Dendritic cell treated with granulocyte-macrophage colony-stimulating factor and Interleukin-4, amounts not matched to agents 40 ng/mL and 50 ng/mL, for 4 days (primary cell): ENCODE measurements at regions not wholly inside any gene's neighbourhood (a gene's known extent, or its start where the extent isn't known, plus 50 kb on each side); places are given as distances from the start of the nearest gene placed in this dataset.

Source experiments
- H3K27ac Mint-ChIP-seq: one replicate; pipeline ENCODE4 v1.8.0; 2022; ENCODE audit warnings: mild to moderate bottlenecking, mixed read lengths
- H3K27me3 Mint-ChIP-seq: one replicate; pipeline ENCODE4 v1.8.0; 2022; ENCODE audit warnings: mild to moderate bottlenecking, mixed read lengths
- H3K36me3 Mint-ChIP-seq: one replicate; pipeline ENCODE4 v1.8.0; 2022; ENCODE audit warnings: low read depth, mixed read lengths
- H3K4me1 Mint-ChIP-seq: one replicate; pipeline ENCODE4 v1.8.0; 2022; ENCODE audit warnings: low read depth, mixed read lengths
- H3K4me3 Mint-ChIP-seq: one replicate; pipeline ENCODE4 v1.8.0; 2022; ENCODE audit warnings: mild to moderate bottlenecking, moderate library complexity, mixed read lengths
- H3K9me3 Mint-ChIP-seq: one replicate; pipeline ENCODE4 v1.8.0; 2022; ENCODE audit warnings: mixed read lengths
- intact Hi-C: fragments of 100-400 bp; cut with micrococcal nuclease; formaldehyde crosslinking; loops from one replicate; pipeline ENCODE4 v1.15.0; 2022

GRCh38 chr6:112786801-112787200 is 439.7 kb downstream of the RFPL4B start:
- H3K27ac Mint-ChIP-seq = no peak overlapping the region
- no peaks in the 10 kb centered on the region for H3K27me3 Mint-ChIP-seq
- intact Hi-C loops = loop anchor here (10.0 kb wide), 1 partner anchor 518 kb away; no protein-coding TSS in a partner anchor
- no peaks in the 10 kb centered on the region for H3K36me3 Mint-ChIP-seq
- H3K4me1 Mint-ChIP-seq = no peaks in the 10 kb centered on the region
- H3K9me3 Mint-ChIP-seq = no peaks in the 10 kb centered on the region
- H3K4me3 Mint-ChIP-seq = no peak overlapping the region

- H3K4me3 Mint-ChIP-seq = no peak overlapping the region
- H3K4me1 Mint-ChIP-seq = no peaks in the 10 kb centered on the region
- no peaks in the 10 kb centered on the region for H3K9me3 Mint-ChIP-seq
- H3K27ac Mint-ChIP-seq = no peak overlapping the region
- H3K27me3 Mint-ChIP-seq = no peaks in the 10 kb centered on the region
- no peaks in the 10 kb centered on the region for H3K36me3 Mint-ChIP-seq
- intact Hi-C loops = loop anchor here (10.0 kb wide), 1 partner anchor 517 kb away; no protein-coding TSS in a partner anchor
These were observed 440.2 kb downstream of the RFPL4B start for GRCh38 chr6:112787371-112787770.

GRCh38 chr6:112795316-112795715 is 448.2 kb downstream of the RFPL4B start:
- Mint-ChIP-seq H3K4me3 (no peak overlapping the region), H3K9me3 (peaks cover 41% of the 10 kb centered on the region), H3K27ac (no peak overlapping the region), H3K4me1 (no peaks in the 10 kb centered on the region), H3K27me3 (no peaks in the 10 kb centered on the region), H3K36me3 (no peaks in the 10 kb centered on the region)
- intact Hi-C loops = no loop called here

- Mint-ChIP-seq H3K9me3 (peaks cover 41% of the 10 kb centered on the region), H3K4me3 (no peak overlapping the region), H3K27me3 (no peaks in the 10 kb centered on the region), H3K4me1 (no peaks in the 10 kb centered on the region), H3K27ac (no peak overlapping the region), H3K36me3 (no peaks in the 10 kb centered on the region)
- intact Hi-C loops = no loop called here
These were observed 449.6 kb downstream of the RFPL4B start for GRCh38 chr6:112796712-112797111.

GRCh38 chr6:112799889-112800288 is 452.8 kb downstream of the RFPL4B start:
- intact Hi-C loops = no loop called here
- H3K27ac Mint-ChIP-seq = no peak overlapping the region
- H3K27me3 Mint-ChIP-seq = no peaks in the 10 kb centered on the region
- H3K36me3 Mint-ChIP-seq = no peaks in the 10 kb centered on the region
- no peak overlapping the region for H3K4me3 Mint-ChIP-seq
- H3K4me1 Mint-ChIP-seq = no peaks in the 10 kb centered on the region
- H3K9me3 Mint-ChIP-seq = peaks cover 24% of the 10 kb centered on the region

- intact Hi-C loops = no loop called here
- Mint-ChIP-seq H3K27me3 (no peaks in the 10 kb centered on the region), H3K36me3 (no peaks in the 10 kb centered on the region), H3K27ac (no peak overlapping the region), H3K9me3 (peaks cover 22% of the 10 kb centered on the region), H3K4me3 (no peak overlapping the region), H3K4me1 (no peaks in the 10 kb centered on the region)
These were observed 453.3 kb downstream of the RFPL4B start for GRCh38 chr6:112800439-112800838.

- H3K4me3 Mint-ChIP-seq = no peak overlapping the region
- peaks cover 18% of the 10 kb centered on the region for H3K9me3 Mint-ChIP-seq
- no peak overlapping the region for H3K27ac Mint-ChIP-seq
- intact Hi-C loops = no loop called here
- H3K27me3 Mint-ChIP-seq = no peaks in the 10 kb centered on the region
- H3K4me1 Mint-ChIP-seq = no peaks in the 10 kb centered on the region
- H3K36me3 Mint-ChIP-seq = no peaks in the 10 kb centered on the region
These were observed 453.8 kb downstream of the RFPL4B start for GRCh38 chr6:112800916-112801315.

- H3K36me3 Mint-ChIP-seq = no peaks in the 10 kb centered on the region
- no peaks in the 10 kb centered on the region for H3K4me1 Mint-ChIP-seq
- H3K9me3 Mint-ChIP-seq = peaks cover 12% of the 10 kb centered on the region
- intact Hi-C loops = no loop called here
- H3K27ac Mint-ChIP-seq = no peak overlapping the region
- no peaks in the 10 kb centered on the region for H3K27me3 Mint-ChIP-seq
- no peak overlapping the region for H3K4me3 Mint-ChIP-seq
These were observed 454.4 kb downstream of the RFPL4B start for GRCh38 chr6:112801468-112802080.

GRCh38 chr6:112802144-112802543 is 455.0 kb downstream of the RFPL4B start:
- Mint-ChIP-seq H3K27me3 (no peaks in the 10 kb centered on the region), H3K36me3 (no peaks in the 10 kb centered on the region), H3K4me1 (no peaks in the 10 kb centered on the region), H3K27ac (no peak overlapping the region), H3K4me3 (no peak overlapping the region), H3K9me3 (peaks cover 6% of the 10 kb centered on the region)
- intact Hi-C loops = no loop called here

GRCh38 chr6:112804638-112805330 is 457.7 kb downstream of the RFPL4B start:
- Mint-ChIP-seq H3K4me1 (no peaks in the 10 kb centered on the region), H3K4me3 (no peak overlapping the region)
- intact Hi-C loops = no loop called here

GRCh38 chr6:112806163-112806865 is 459.2 kb downstream of the RFPL4B start:
- Mint-ChIP-seq H3K9me3 (no peaks in the 10 kb centered on the region), H3K27ac (no peak overlapping the region), H3K36me3 (no peaks in the 10 kb centered on the region), H3K4me3 (no peak overlapping the region), H3K27me3 (no peaks in the 10 kb centered on the region), H3K4me1 (no peaks in the 10 kb centered on the region)
- intact Hi-C loops = no loop called here

More at GRCh38 chr6:112804638-112805330, 457.7 kb downstream of the RFPL4B start:
- no peak overlapping the region for H3K27ac Mint-ChIP-seq
- H3K9me3 Mint-ChIP-seq = no peaks in the 10 kb centered on the region
- H3K36me3 Mint-ChIP-seq = no peaks in the 10 kb centered on the region
- H3K27me3 Mint-ChIP-seq = no peaks in the 10 kb centered on the region

- Mint-ChIP-seq H3K4me1 (no peaks in the 10 kb centered on the region), H3K27me3 (peaks cover 12% of the 10 kb centered on the region), H3K36me3 (no peaks in the 10 kb centered on the region), H3K27ac (no peak overlapping the region), H3K9me3 (no peaks in the 10 kb centered on the region), H3K4me3 (no peak overlapping the region)
- intact Hi-C loops = no loop called here
These were observed 474.3 kb downstream of the RFPL4B start for GRCh38 chr6:112821476-112821875.

GRCh38 chr6:112822769-112823168 is 475.6 kb downstream of the RFPL4B start:
- Mint-ChIP-seq H3K9me3 (no peaks in the 10 kb centered on the region), H3K27ac (no peak overlapping the region), H3K4me3 (no peak overlapping the region), H3K4me1 (no peaks in the 10 kb centered on the region), H3K36me3 (no peaks in the 10 kb centered on the region), H3K27me3 (peaks cover 12% of the 10 kb centered on the region)
- intact Hi-C loops = no loop called here

- Mint-ChIP-seq H3K27ac (no peak overlapping the region), H3K4me1 (no peaks in the 10 kb centered on the region), H3K4me3 (no peak overlapping the region), H3K27me3 (peaks cover 20% of the 10 kb centered on the region), H3K36me3 (no peaks in the 10 kb centered on the region), H3K9me3 (no peaks in the 10 kb centered on the region)
- intact Hi-C loops = no loop called here
These were observed 480.7 kb downstream of the RFPL4B start for GRCh38 chr6:112827793-112828192.
